ENCODE measurements at regions not wholly inside any gene's neighbourhood (a gene's known extent, or its start where the extent isn't known, plus 50 kb on each side); places are given as distances from the start of the nearest gene placed in this dataset.

- TF ChIP-seq SIN3A (IDR thresholded peaks at IDR 0.05; ENCODE audit: borderline replicate concordance, insufficient read depth, low read length) = no peak
- TF ChIP-seq REST (IDR thresholded peaks at IDR 0.05; ENCODE audit: insufficient read depth in 1 of 2, low read depth in 2 of 2, low read length in 2 of 2) = no peak
- no peak for TF ChIP-seq POLR2AphosphoS5 (IDR thresholded peaks at IDR 0.05; ENCODE audit: low read depth, low read length)
- no peak for TF ChIP-seq FOXP2 (optimal IDR thresholded peaks at IDR 0.05; ENCODE audit: borderline replicate concordance, extremely low read depth, extremely low read length, insufficient read depth)
- no peak for TF ChIP-seq TAF1 (IDR thresholded peaks at IDR 0.05; ENCODE audit: borderline replicate concordance, insufficient read depth, low read length)
These were observed 97.9 kb upstream of the KLHL29 start for GRCh38 chr2:23286758-23287704.

- TF ChIP-seq FOXP2 (optimal IDR thresholded peaks at IDR 0.05; ENCODE audit: borderline replicate concordance, extremely low read depth, extremely low read length, insufficient read depth) (no peak), TAF1 (IDR thresholded peaks at IDR 0.05; ENCODE audit: borderline replicate concordance, insufficient read depth, low read length) (no peak), POLR2AphosphoS5 (IDR thresholded peaks at IDR 0.05; ENCODE audit: low read depth, low read length) (no peak), SIN3A (IDR thresholded peaks at IDR 0.05; ENCODE audit: borderline replicate concordance, insufficient read depth, low read length) (no peak), REST (IDR thresholded peaks at IDR 0.05; ENCODE audit: insufficient read depth in 1 of 2, low read depth in 2 of 2, low read length in 2 of 2) (no peak)
These were observed 95.3 kb upstream of the KLHL29 start for GRCh38 chr2:23289671-23290070.

- TF ChIP-seq SIN3A (IDR thresholded peaks at IDR 0.05; ENCODE audit: borderline replicate concordance, insufficient read depth, low read length) (no peak), POLR2AphosphoS5 (IDR thresholded peaks at IDR 0.05; ENCODE audit: low read depth, low read length) (no peak), FOXP2 (optimal IDR thresholded peaks at IDR 0.05; ENCODE audit: borderline replicate concordance, extremely low read depth, extremely low read length, insufficient read depth) (no peak), REST (IDR thresholded peaks at IDR 0.05; ENCODE audit: insufficient read depth in 1 of 2, low read depth in 2 of 2, low read length in 2 of 2) (no peak), TAF1 (IDR thresholded peaks at IDR 0.05; ENCODE audit: borderline replicate concordance, insufficient read depth, low read length) (no peak)
These were observed 93.7 kb upstream of the KLHL29 start for GRCh38 chr2:23291239-23291638.

- TF ChIP-seq POLR2AphosphoS5 (IDR thresholded peaks at IDR 0.05; ENCODE audit: low read depth, low read length) (no peak), SIN3A (IDR thresholded peaks at IDR 0.05; ENCODE audit: borderline replicate concordance, insufficient read depth, low read length) (no peak)
These were observed 93.0 kb upstream of the KLHL29 start for GRCh38 chr2:23292024-23292423.

- TF ChIP-seq POLR2AphosphoS5 (IDR thresholded peaks at IDR 0.05; ENCODE audit: low read depth, low read length) = no peak
- no peak for TF ChIP-seq SIN3A (IDR thresholded peaks at IDR 0.05; ENCODE audit: borderline replicate concordance, insufficient read depth, low read length)
- no peak for TF ChIP-seq REST (IDR thresholded peaks at IDR 0.05; ENCODE audit: insufficient read depth in 1 of 2, low read depth in 2 of 2, low read length in 2 of 2)
- no peak for TF ChIP-seq FOXP2 (optimal IDR thresholded peaks at IDR 0.05; ENCODE audit: borderline replicate concordance, extremely low read depth, extremely low read length, insufficient read depth)
- no peak for TF ChIP-seq TAF1 (IDR thresholded peaks at IDR 0.05; ENCODE audit: borderline replicate concordance, insufficient read depth, low read length)
These were observed 91.9 kb upstream of the KLHL29 start for GRCh38 chr2:23293063-23293462.

Measured in PFSK-1 (cell line).